ENCODE measurements at regions not wholly inside any gene's neighbourhood (a gene's known extent, or its start where the extent isn't known, plus 50 kb on each side); places are given as distances from the start of the nearest gene placed in this dataset.

DNA sequence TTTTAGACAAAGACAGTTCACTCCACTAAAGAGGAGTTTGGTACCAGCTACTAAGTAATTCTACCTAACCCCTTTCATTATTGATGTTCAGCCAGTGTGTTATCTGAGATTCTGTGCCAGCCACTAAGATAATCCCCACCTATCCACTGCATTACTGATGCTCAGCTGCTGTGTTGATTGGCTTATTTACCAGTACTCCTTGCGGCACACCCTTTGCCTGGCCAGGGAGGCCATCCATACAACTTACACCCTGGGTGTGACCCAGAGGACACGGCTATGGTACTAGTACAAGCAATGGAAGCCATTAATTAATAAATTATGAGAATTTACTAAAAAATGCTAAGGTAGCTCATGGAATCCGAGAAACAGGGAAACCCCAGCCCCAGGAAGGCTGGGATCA is 290.7 kb upstream of the CTNNB1 start:
- TF ChIP-seq, protein P1, sequence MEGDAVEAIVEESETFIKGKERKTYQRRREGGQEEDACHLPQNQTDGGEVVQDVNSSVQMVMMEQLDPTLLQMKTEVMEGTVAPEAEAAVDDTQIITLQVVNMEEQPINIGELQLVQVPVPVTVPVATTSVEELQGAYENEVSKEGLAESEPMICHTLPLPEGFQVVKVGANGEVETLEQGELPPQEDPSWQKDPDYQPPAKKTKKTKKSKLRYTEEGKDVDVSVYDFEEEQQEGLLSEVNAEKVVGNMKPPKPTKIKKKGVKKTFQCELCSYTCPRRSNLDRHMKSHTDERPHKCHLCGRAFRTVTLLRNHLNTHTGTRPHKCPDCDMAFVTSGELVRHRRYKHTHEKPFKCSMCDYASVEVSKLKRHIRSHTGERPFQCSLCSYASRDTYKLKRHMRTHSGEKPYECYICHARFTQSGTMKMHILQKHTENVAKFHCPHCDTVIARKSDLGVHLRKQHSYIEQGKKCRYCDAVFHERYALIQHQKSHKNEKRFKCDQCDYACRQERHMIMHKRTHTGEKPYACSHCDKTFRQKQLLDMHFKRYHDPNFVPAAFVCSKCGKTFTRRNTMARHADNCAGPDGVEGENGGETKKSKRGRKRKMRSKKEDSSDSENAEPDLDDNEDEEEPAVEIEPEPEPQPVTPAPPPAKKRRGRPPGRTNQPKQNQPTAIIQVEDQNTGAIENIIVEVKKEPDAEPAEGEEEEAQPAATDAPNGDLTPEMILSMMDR (IDR thresholded peaks at IDR 0.05; ENCODE audit: control extremely low read depth, extremely low read depth, low read depth, missing control alignments): no peak
- no peak for DNase-seq (ENCODE audit: extremely low spot score)
- CTCF ChIA-PET: no interaction called here
- POLR2A ChIA-PET: no interaction called here

DNA sequence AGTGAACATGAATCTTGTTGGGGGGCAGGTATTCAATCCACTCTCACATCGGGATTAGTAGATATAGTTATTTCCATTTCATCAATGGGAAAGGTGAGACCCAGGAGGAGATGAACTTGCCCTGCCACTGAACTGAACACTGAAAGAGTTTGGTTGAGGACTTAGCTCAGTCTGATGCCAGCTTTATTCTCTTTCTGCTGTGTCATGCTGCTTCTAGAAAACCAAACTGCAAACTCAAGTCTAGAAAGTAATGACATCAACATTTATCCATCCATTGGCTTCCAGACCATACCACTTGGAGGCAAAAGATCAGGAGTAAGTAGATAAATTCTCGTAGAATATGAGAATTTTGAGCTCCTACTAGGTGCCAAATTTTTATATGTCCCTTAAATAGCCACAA is 288.0 kb upstream of the CTNNB1 start:
- TF ChIP-seq, protein P1 (IDR thresholded peaks at IDR 0.05; ENCODE audit: control extremely low read depth, extremely low read depth, low read depth, missing control alignments): no peak
- CTCF ChIA-PET: interaction anchor here (1.5 to 2.5 kb wide), 2 partner anchors 8 to 10 kb away, joined by 4 to 8 read pairs; no protein-coding TSS in a partner anchor
- POLR2A ChIA-PET: no interaction called here
- DNase-seq (ENCODE audit: extremely low spot score): no peak

DNA sequence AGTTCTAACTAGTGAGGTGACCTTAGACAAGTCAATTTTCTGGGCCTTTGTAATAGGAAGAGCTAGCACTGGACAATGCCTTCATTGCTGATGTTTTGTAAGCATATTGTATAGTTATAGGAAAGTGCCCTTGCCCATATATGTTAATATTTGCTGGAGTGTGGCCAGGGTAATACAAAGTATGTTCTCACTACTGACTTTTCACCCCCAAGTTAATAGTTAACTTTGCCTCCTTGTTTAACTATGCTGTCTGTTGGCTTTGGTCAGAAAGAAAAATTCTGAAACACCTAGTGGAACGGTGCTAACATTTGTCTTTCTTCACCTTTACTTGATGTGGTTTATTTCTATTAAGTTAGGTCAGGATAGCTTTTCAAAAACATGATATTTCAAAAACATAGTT is 287.4 kb upstream of the CTNNB1 start:
- CTCF ChIA-PET: interaction anchor here (0.8 to 2.5 kb wide), 3 partner anchors 8 to 12 kb away, joined by 3 to 8 read pairs (median 4); no protein-coding TSS in a partner anchor
- no peak for DNase-seq (ENCODE audit: extremely low spot score)
- POLR2A ChIA-PET: no interaction called here
- TF ChIP-seq, protein P1 (IDR thresholded peaks at IDR 0.05; ENCODE audit: control extremely low read depth, extremely low read depth, low read depth, missing control alignments): no peak

DNA sequence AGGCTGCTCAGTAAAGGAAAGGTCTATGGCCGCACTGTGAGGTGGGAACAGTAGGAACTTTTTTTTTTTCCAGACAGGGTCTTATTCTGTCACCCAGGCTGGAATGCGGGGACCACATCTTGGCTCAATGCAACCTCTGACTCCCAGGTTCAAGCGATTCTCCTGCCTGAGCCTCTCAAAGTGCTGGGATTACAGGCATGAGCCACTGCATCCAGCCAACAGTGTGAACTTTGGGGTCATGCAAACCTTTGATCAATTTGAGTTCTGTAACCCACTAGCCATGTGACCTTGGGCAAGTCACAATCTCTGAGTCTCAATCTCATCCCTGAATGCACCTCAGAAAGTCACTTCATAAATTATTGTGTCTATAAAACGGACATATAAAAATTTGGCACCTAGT is 286.8 kb upstream of the CTNNB1 start:
- POLR2A ChIA-PET: no interaction called here

DNA sequence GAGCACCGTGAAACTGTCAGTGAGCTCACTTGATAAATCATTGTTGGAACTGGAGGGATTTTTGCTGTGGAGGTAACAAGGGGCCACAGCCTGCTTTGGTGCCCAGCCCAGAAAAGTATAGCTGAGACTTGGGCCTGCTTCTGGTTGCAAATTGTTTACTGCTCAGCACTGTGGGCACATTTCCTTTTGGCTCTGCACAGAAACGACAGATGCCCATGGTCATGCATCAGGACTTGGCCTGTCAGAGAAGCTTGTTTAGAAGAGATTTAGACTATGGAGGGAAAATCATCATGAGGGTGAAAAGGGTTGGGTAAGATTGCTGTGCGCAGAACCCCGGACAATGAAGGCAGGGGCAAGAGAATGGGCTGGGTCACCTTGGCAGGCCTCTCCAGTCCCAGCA is 286.1 kb upstream of the CTNNB1 start:
- ChIA-PET POLR2A (no interaction called here), CTCF (no interaction called here)
- TF ChIP-seq, protein P1 (IDR thresholded peaks at IDR 0.05; ENCODE audit: control extremely low read depth, extremely low read depth, low read depth, missing control alignments): no peak
- no peak for DNase-seq (ENCODE audit: extremely low spot score)

More for the DNA sequence above, 286.8 kb upstream of the CTNNB1 start:
- no peak for DNase-seq (ENCODE audit: extremely low spot score)
- CTCF ChIA-PET: interaction anchor here (0.8 to 2.5 kb wide), 2 partner anchors 11 to 13 kb away, joined by 3 to 8 read pairs; no protein-coding TSS in a partner anchor
- TF ChIP-seq, protein P1 (IDR thresholded peaks at IDR 0.05; ENCODE audit: control extremely low read depth, extremely low read depth, low read depth, missing control alignments): no peak

DNA sequence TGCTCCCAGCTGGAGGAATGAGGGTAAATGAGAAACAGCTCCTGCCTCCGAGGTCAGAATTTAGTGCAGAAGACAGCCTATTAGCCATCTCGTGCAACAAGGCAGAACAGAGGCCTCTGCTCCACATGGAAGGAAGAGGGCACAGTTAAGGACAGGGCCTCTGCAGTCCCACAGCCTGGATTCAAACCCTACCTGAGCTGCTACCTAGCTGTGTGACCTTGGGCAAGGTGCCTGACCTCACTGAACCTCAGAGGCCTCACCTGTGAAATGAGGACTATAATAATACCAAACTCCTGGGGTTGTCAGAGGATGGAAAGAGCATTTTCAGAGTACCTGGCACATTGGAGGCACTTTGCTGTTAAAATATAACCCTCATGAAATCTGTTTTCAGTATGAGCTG is 285.7 kb upstream of the CTNNB1 start:
- no peak for DNase-seq (ENCODE audit: extremely low spot score)
- POLR2A ChIA-PET: interaction anchor here (0.6 kb wide), 1 partner anchor 51 kb away, joined by 4 read pairs; no protein-coding TSS in a partner anchor
- TF ChIP-seq, protein P1 (IDR thresholded peaks at IDR 0.05; ENCODE audit: control extremely low read depth, extremely low read depth, low read depth, missing control alignments): no peak
- CTCF ChIA-PET: no interaction called here

Data from GM10248 (cell line).